Heart left ventricle (tissue), 16 donors: ENCODE measurements at regions not wholly inside any gene's neighbourhood (a gene's known extent, or its start where the extent isn't known, plus 50 kb on each side); places are given as distances from the start of the nearest gene placed in this dataset.
A peak's percentile ranks its signal among the peaks of the same experiment; 100 is the strongest.
"Not testable (repeated sequence)": the region's sequence is repeated elsewhere in the genome, so short reads cannot be mapped to it uniquely, and the experiment has no call there.

Source experiments
- ATAC-seq, 4 donors: fragments of 200-7000 bp; cut with Tn5 transposase; one replicate each; pipeline ENCODE4 v1.9.1; 2020 to 2022; ENCODE audit warnings: moderate library complexity in 4 of 4, mild to moderate bottlenecking in 3 of 4, moderate number of reproducible peaks in 1 of 4
- DNase-seq, 5 donors: peaks; one replicate each; pipeline ENCODE4 v3.0.0-alpha.2; 2020
- H3K27ac ChIP-seq, 12 donors: fragments of 200-600 bp; sonication (generic) in 4 of 12; one replicate each; pipeline versions ENCODE4 v1.5.0 to v1.8.0; 2016 to 2022; ENCODE audit warnings: mild to moderate bottlenecking in 2 of 12
- H3K27me3 ChIP-seq, 9 donors: fragments of 200-600 bp; sonication (generic) in 2 of 9; one replicate each; pipeline versions ENCODE4 v1.5.1 to v1.8.0; 2016 to 2022; ENCODE audit warnings: mild to moderate bottlenecking in 3 of 9
- H3K36me3 ChIP-seq, 9 donors: fragments of 200-600 bp; sonication (generic) in 2 of 9; one replicate each; pipeline versions ENCODE4 v1.5.0 to v1.8.0; 2018 to 2022; ENCODE audit warnings: mild to moderate bottlenecking in 2 of 9
- H3K4me1 ChIP-seq, 12 donors: fragments of 200-600 bp; sonication (generic) in 4 of 12; one replicate each; pipeline versions ENCODE4 v1.5.0 to v1.8.0; 2016 to 2022; ENCODE audit warnings: mild to moderate bottlenecking in 3 of 12
- H3K4me3 ChIP-seq, 12 donors: fragments of 200-600 bp; sonication (generic) in 4 of 12; one replicate each; pipeline versions ENCODE4 v1.5.0 to v1.8.0; 2017 to 2022; ENCODE audit warnings: mild to moderate bottlenecking in 9 of 12, moderate library complexity in 4 of 12
- H3K9me3 ChIP-seq, 12 donors: fragments of 200-600 bp; sonication (generic) in 4 of 12; one replicate each; pipeline versions ENCODE4 v1.5.0 to v1.8.0; 2016 to 2022; ENCODE audit warnings: mild to moderate bottlenecking in 1 of 12
- CTCF ChIP-seq, 12 donors: fragments of 200-600 bp; sonication (generic) in 4 of 12; IDR thresholded peaks; one replicate each; pipeline versions ENCODE4 v1.5.0 to v1.8.0; 2018 to 2022; ENCODE audit warnings: antibody characterized with exemption in 12 of 12, mild to moderate bottlenecking in 5 of 12
- POLR2A ChIP-seq, 2 donors: fragments of 450-650 bp; IDR thresholded peaks; one replicate each; pipeline ENCODE4 v1.6.1; 2017; ENCODE audit warnings: antibody characterized with exemption in 2 of 2, mild to moderate bottlenecking in 2 of 2, moderate library complexity in 2 of 2
- WGBS, 4 donors: extraction: QIAGEN DNeasy Blood & Tissue Kit in 2 of 4; methylation state at CpG; one replicate each; pipeline versions ENCODE4 v1.1.5 to v1.1.7; 2013 to 2018; 5-methylcytosine and 5-hydroxymethylcytosine counted together
- intact Hi-C, 10 donors: fragments of 100-400 bp; cut with DNase I; formaldehyde crosslinking; loops; one replicate each; pipeline versions ENCODE4 v1.11.1 to v1.14.2; 2022
- donor health status: ischemic (EF 13 %, LVEDD 7.1; RV severe dilation, severe dysfunction).
- donor health status: healthy with polysubstance abuse.
- donor health status: DM: no; HTN: yes; CAD: no.
- donor health status: DM: no; HTN: no; CAD: no.
- donor health status: ischemic (EF 25% LVEDD 6.9; RV normal size, moderate dysfunction).
- donor health status: ischemic (EF 25% LVEDD 5.7; RV mildly dilated, moderate dysfunction).
- donor health status: healthy.
- donor health status: DM: yes; HTN: yes; CAD: no.
- donor health status: ischemic (EF 35%, LVEDD 5.7; RV mildly dilated, moderate dysfunction).
- donor health status: nonischemic (EF 11% LVEDD 7.7; RV severe dilation, severe dysfunction).
- donor health status: DM: yes; HTN: yes; CAD: no.
- donor health status: PGD.
- donor health status: ischemic (EF 29% LVEDD 5.4; RV normal size, mild dysfunction).
- donor health status: nonischemic (EF 23%, LVEDD 6.1; RV moderate dilation, normal function).

- WGBS, 4 donors = 89 to 95% (median 92%) methylated on average over 5 to 6 of the region's 7 CpGs
- H3K27me3 ChIP-seq, H3K4me3 ChIP-seq, DNase-seq, H3K9me3 ChIP-seq, H3K36me3 ChIP-seq, intact Hi-C loops, H3K27ac ChIP-seq, ATAC-seq: not testable (repeated sequence)
- peaks cover 0 to 13% (median 0%) of the 10 kb centered on the region in 12 donors for H3K4me1 ChIP-seq
These were observed 229.8 kb downstream of the SPATA31A1 start for GRCh38 chr9:39585233-39585632.

- intact Hi-C loops = no loop called here
These were observed 232.5 kb downstream of the SPATA31A1 start for GRCh38 chr9:39587844-39588499.

GRCh38 chr9:39588500-39589137 is 233.2 kb downstream of the SPATA31A1 start:
- TF ChIP-seq CTCF (IDR thresholded peaks at IDR 0.05) = no peak
- peak in 2 of 4 donors; percentile 43 to 46 for ATAC-seq
- Histone ChIP-seq H3K36me3 (no peaks in the 10 kb centered on the region), H3K4me3 (no peak overlapping the region), H3K27me3 (no peaks in the 10 kb centered on the region), H3K4me1 (no peaks in the 10 kb centered on the region), H3K27ac (no peak overlapping the region), H3K9me3 (no peaks in the 10 kb centered on the region)
- 58 to 64% (median 60%) methylated on average over 8 of the region's 8 CpGs for WGBS, 4 donors
- intact Hi-C loops = no loop called here
- no peak for DNase-seq

More at GRCh38 chr9:39587844-39588499, 232.5 kb downstream of the SPATA31A1 start:
- peak in 1 of 4 donors; percentile 29 for ATAC-seq
- DNase-seq = no peak
- Histone ChIP-seq H3K36me3 (no peaks in the 10 kb centered on the region), H3K9me3 (no peaks in the 10 kb centered on the region), H3K27me3 (no peaks in the 10 kb centered on the region), H3K4me1 (peaks cover 0 to 4% (median 0%) of the 10 kb centered on the region in 12 donors), H3K27ac (no peak overlapping the region), H3K4me3 (no peak overlapping the region)
- TF ChIP-seq CTCF (IDR thresholded peaks at IDR 0.05) = no peak
- no peak for TF ChIP-seq POLR2A (IDR thresholded peaks at IDR 0.05)
- 78 to 85% (median 82%) methylated on average over 3 of the region's 3 CpGs for WGBS, 4 donors

- H3K4me3 ChIP-seq, ATAC-seq, H3K27ac ChIP-seq, intact Hi-C loops, H3K9me3 ChIP-seq, H3K36me3 ChIP-seq, H3K4me1 ChIP-seq, DNase-seq, H3K27me3 ChIP-seq: not testable (repeated sequence)
- WGBS, 4 donors = 37 to 70% (median 44%) methylated on average over 5 to 9 of the region's 24 CpGs; no CpG with 5 or more reads in 1 of the 4 donors
These were observed 248.6 kb downstream of the SPATA31A1 start for GRCh38 chr9:39604089-39604488.

- ATAC-seq, H3K27ac ChIP-seq, H3K4me1 ChIP-seq, H3K36me3 ChIP-seq, intact Hi-C loops, H3K27me3 ChIP-seq, H3K4me3 ChIP-seq, H3K9me3 ChIP-seq, DNase-seq: not testable (repeated sequence)
- no CpG with 5 or more reads among the region's 4 CpGs for WGBS, 4 donors
These were observed 256.2 kb downstream of the SPATA31A1 start for GRCh38 chr9:39611449-39612231.

GRCh38 chr9:39616480-39616879 is 261.0 kb downstream of the SPATA31A1 start:
- H3K36me3 ChIP-seq, H3K9me3 ChIP-seq, H3K4me1 ChIP-seq, DNase-seq, H3K27me3 ChIP-seq, H3K4me3 ChIP-seq, ATAC-seq, intact Hi-C loops, H3K27ac ChIP-seq: not testable (repeated sequence)
- WGBS, 4 donors = 22 to 32% methylated on average over 3 to 4 of the region's 4 CpGs; no CpG with 5 or more reads in 2 of the 4 donors

- DNase-seq, intact Hi-C loops, ATAC-seq, H3K36me3 ChIP-seq, H3K27ac ChIP-seq, H3K9me3 ChIP-seq, H3K4me1 ChIP-seq, H3K27me3 ChIP-seq, H3K4me3 ChIP-seq: not testable (repeated sequence)
- 88 to 94% methylated on average over 3 of the region's 10 CpGs; no CpG with 5 or more reads in 2 of the 4 donors for WGBS, 4 donors
These were observed 268.6 kb downstream of the SPATA31A1 start for GRCh38 chr9:39624048-39624447.

- H3K27ac ChIP-seq, H3K4me1 ChIP-seq, ATAC-seq, H3K36me3 ChIP-seq, H3K4me3 ChIP-seq, H3K9me3 ChIP-seq, DNase-seq, H3K27me3 ChIP-seq, intact Hi-C loops: not testable (repeated sequence)
- WGBS, 4 donors = 83 to 92% (median 91%) methylated on average over 4 to 8 of the region's 12 CpGs; no CpG with 5 or more reads in 1 of the 4 donors
These were observed 276.6 kb downstream of the SPATA31A1 start for GRCh38 chr9:39632071-39632470.
